HepG2 (cell line): ENCODE measurements at regions not wholly inside any gene's neighbourhood (a gene's known extent, or its start where the extent isn't known, plus 50 kb on each side); places are given as distances from the start of the nearest gene placed in this dataset.

Source experiments
- ATAC-seq: fragments of 200-7000 bp; cut with Tn5 transposase; 3 replicates; pipeline ENCODE4 v1.9.1; 2020; ENCODE audit warnings: mild to moderate bottlenecking, moderate library complexity
- BruUV-seq: library from RNA; stranded (reverse); fragments of 400-500 nt; replicated peaks from 2 replicates; lab custom pipeline; 2021; lab: Mats Ljungman, UMichigan
- CTCF ChIA-PET: fragments of 300-600 bp; formaldehyde crosslinking; extraction: SDS; loops from one replicate; lab custom pipeline; 2021; ENCODE audit warnings: low total read pairs, inconsistent platforms, low intra/inter-chr PET ratio; lab: Yijun Ruan, JAX
- POLR2A ChIA-PET: fragments of 350-600 bp; sonication (Branson Sonifier 250); formaldehyde crosslinking; loops from one replicate; lab custom pipeline; 2020; ENCODE audit warnings: antibody characterized with exemption, inconsistent platforms; lab: Yijun Ruan, JAX
- DNase-seq: peaks from one replicate; pipeline ENCODE4 v3.0.0-alpha.2; 2015; ENCODE audit warnings: low spot score
- FAIRE-seq: peaks from 3 replicates; lab custom pipeline; 2011; peaks lifted over from hg19 to GRCh38; lab: Jason Lieb, UNC
- H2AFZ ChIP-seq: one replicate; pipeline ENCODE4 v1.6.1; 2011; ENCODE audit warnings: low read length, inconsistent platforms
- H3K27ac ChIP-seq: fragments of 300-600 bp; 3 replicates; pipeline ENCODE4 v1.8.0; 2011; ENCODE audit warnings: mixed run types, mild to moderate bottlenecking, mixed read lengths, low read length, inconsistent platforms; ENCODE audit not compliant: insufficient read depth; ENCODE audit errors: extremely low read length
- H3K27me3 ChIP-seq, 2 experiments: fragments of 200-600 bp in 1 of 2; 2 replicates in 1 of 2; 3 replicates in 1 of 2; pipeline versions ENCODE4 v1.6.0 to v1.8.0; 2011; ENCODE audit warnings: low read length in 2 of 2, mild to moderate bottlenecking in 2 of 2, moderate library complexity in 2 of 2, inconsistent platforms in 1 of 2; ENCODE audit not compliant: insufficient read depth in 2 of 2, control insufficient read depth in 1 of 2
- H3K36me3 ChIP-seq, 2 experiments: fragments of 200-600 bp in 1 of 2; replicated peaks in 1 of 2; 2 replicates in 1 of 2; 3 replicates in 1 of 2; pipeline versions ENCODE4 v1.5.1 to v1.8.0; 2011; ENCODE audit warnings: low read length in 2 of 2, inconsistent platforms in 1 of 2; ENCODE audit not compliant: insufficient read depth in 2 of 2, control insufficient read depth in 1 of 2
- H3K4me1 ChIP-seq: 2 replicates; pipeline ENCODE4 v1.5.1; 2012; ENCODE audit warnings: low read length, inconsistent platforms; ENCODE audit not compliant: insufficient read depth
- H3K4me2 ChIP-seq: 2 replicates; pipeline ENCODE4 v1.6.0; 2011; ENCODE audit warnings: low read depth, low read length, inconsistent platforms
- H3K4me3 ChIP-seq, 3 experiments: fragments of 200-600 bp in 1 of 3; sonication (generic), shearing (Covaris generic) in 1 of 3; replicated peaks in 1 of 3; 2 replicates each; pipeline ENCODE4 v1.5.1; 2011 to 2016; ENCODE audit warnings: low read length in 3 of 3, inconsistent platforms in 2 of 3, low read depth in 2 of 3, mild to moderate bottlenecking in 2 of 3, control low read depth in 1 of 3, mixed read lengths in 1 of 3; ENCODE audit not compliant: insufficient read depth in 1 of 3
- H3K79me2 ChIP-seq: one replicate; pipeline ENCODE4 v1.6.1; 2011; ENCODE audit warnings: low read length, inconsistent platforms; ENCODE audit not compliant: insufficient read depth
- H3K9ac ChIP-seq: 2 replicates; pipeline ENCODE4 v1.6.0; 2011; ENCODE audit warnings: mild to moderate bottlenecking, low read depth, low read length, inconsistent platforms; ENCODE audit not compliant: insufficient read depth
- H3K9me3 ChIP-seq: 2 replicates; pipeline ENCODE4 v1.5.1; 2012; ENCODE audit warnings: mild to moderate bottlenecking, low read length
- H4K20me1 ChIP-seq: 2 replicates; pipeline ENCODE4 v1.6.0; 2011; ENCODE audit warnings: inconsistent platforms, mild to moderate bottlenecking, low read length, moderate library complexity; ENCODE audit not compliant: insufficient read depth
- BORCS8-MEF2B ChIP-seq: sonication (generic); formaldehyde crosslinking; IDR thresholded peaks from 2 replicates; pipeline ENCODE4 v1.8.0; 2022; ENCODE audit warnings: mild to moderate bottlenecking, missing genetic modification reagents
- CEBPG ChIP-seq: IDR thresholded peaks from 2 replicates; pipeline ENCODE4 v1.6.1; 2016
- DNMT3B ChIP-seq: conservative IDR thresholded peaks from 2 replicates; pipeline ENCODE4 v1.6.1; 2016; ENCODE audit warnings: missing biosample characterization, control low read depth
- NR1H2 ChIP-seq: sonication (generic); formaldehyde crosslinking; IDR thresholded peaks from 2 replicates; pipeline ENCODE4 v1.8.1; 2022; ENCODE audit warnings: low read depth, missing genetic modification reagents, borderline replicate concordance
- POGZ ChIP-seq: sonication (generic); formaldehyde crosslinking; IDR thresholded peaks from 2 replicates; pipeline ENCODE4 v1.4.0; 2020; ENCODE audit warnings: mild to moderate bottlenecking, missing genetic modification reagents
- SIN3B ChIP-seq: fragments of 150-350 bp; IDR thresholded peaks from 2 replicates; pipeline ENCODE4 v1.6.1; 2014; ENCODE audit warnings: low read length
- THYN1 ChIP-seq: sonication (generic); formaldehyde crosslinking; IDR thresholded peaks from 2 replicates; pipeline ENCODE4 v1.8.1; 2023; ENCODE audit warnings: low read depth, mild to moderate bottlenecking, moderate library complexity, missing genetic modification reagents, borderline replicate concordance
- ZBTB21 ChIP-seq: sonication (generic); formaldehyde crosslinking; IDR thresholded peaks from 2 replicates; pipeline ENCODE4 v1.4.0; 2020; ENCODE audit warnings: missing genetic modification reagents
- ZNF746 ChIP-seq: sonication (generic); formaldehyde crosslinking; IDR thresholded peaks from 2 replicates; pipeline ENCODE4 v1.8.0; 2022; ENCODE audit warnings: mild to moderate bottlenecking, missing genetic modification reagents
- ZNF780A ChIP-seq: sonication (generic); formaldehyde crosslinking; IDR thresholded peaks from 2 replicates; pipeline ENCODE4 v1.8.0; 2022; ENCODE audit warnings: mild to moderate bottlenecking, missing genetic modification reagents, moderate library complexity
- ZSCAN21 ChIP-seq: sonication (generic); formaldehyde crosslinking; IDR thresholded peaks from 2 replicates; pipeline ENCODE4 v1.8.0; 2022; ENCODE audit warnings: mild to moderate bottlenecking, missing genetic modification reagents, moderate library complexity, borderline replicate concordance
- ZSCAN22 ChIP-seq: sonication (generic); formaldehyde crosslinking; IDR thresholded peaks from 2 replicates; pipeline ENCODE4 v1.4.0; 2020; ENCODE audit warnings: mild to moderate bottlenecking, missing genetic modification reagents
- WGBS: methylation state at CpG from one replicate; pipeline ENCODE4 v1.1.6; 2017; ENCODE audit warnings: low lambda C conversion rate; 5-methylcytosine and 5-hydroxymethylcytosine counted together
- in situ Hi-C: cut with HindIII; loops from 2 replicates; pipeline ENCODE4 v1.10.0; 2017; ENCODE audit warnings: low pct_unique_long_range_greater_than_20kb; ENCODE audit not compliant: extremely low pct_ligation_motif_present
- intact Hi-C: fragments of 100-400 bp; cut with micrococcal nuclease; formaldehyde crosslinking; loops from one replicate; pipeline ENCODE4 v1.10.0; 2022; ENCODE audit not compliant: unreplicated experiment
- TF ChIP-seq, protein P1 (sequence below): sonication (generic); formaldehyde crosslinking; IDR thresholded peaks from 2 replicates; pipeline ENCODE4 v1.8.1; 2022; ENCODE audit warnings: mild to moderate bottlenecking, missing genetic modification reagents
- TF ChIP-seq, protein P2 (sequence below): sonication (generic); formaldehyde crosslinking; IDR thresholded peaks from 2 replicates; pipeline ENCODE4 v1.8.1; 2023; ENCODE audit warnings: mild to moderate bottlenecking, missing genetic modification reagents

- H4K20me1 ChIP-seq: no peaks in the 10 kb centered on the region
- H3K36me3 ChIP-seq: no peaks in the 10 kb centered on the region
- H3K79me2 ChIP-seq: no peaks in the 10 kb centered on the region
- no peaks in the 10 kb centered on the region for H3K9me3 ChIP-seq
- CTCF ChIA-PET: no interaction called here
- H3K27ac ChIP-seq: no peak overlapping the region
- in situ Hi-C loops: no loop called here
- TF ChIP-seq CEBPG (CRISPR knock-in tag) (no peak), ZNF746 (CRISPR knock-in tag) (no peak), ZSCAN22 (CRISPR knock-in tag) (no peak), SIN3B (no peak), NR1H2 (no peak)
- H2AFZ ChIP-seq: no peak overlapping the region
- no peak for FAIRE-seq
- H3K9ac ChIP-seq: no peak overlapping the region
- BruUV-seq: no TSS peak
- no peak for DNase-seq
- 15% methylated on average over 2 of the region's 2 CpGs for WGBS
- POLR2A ChIA-PET: no interaction called here
- no peaks in the 10 kb centered on the region for H3K27me3 ChIP-seq
- H3K4me3 ChIP-seq: no peak overlapping the region
- no peak overlapping the region for H3K4me2 ChIP-seq
- H3K4me1 ChIP-seq: no peaks in the 10 kb centered on the region
- intact Hi-C loops: no loop called here
- no peak for ATAC-seq
These were observed 1047.2 kb upstream of the PIK3C3 start for GRCh38 chr18:40907842-40908241.

DNA sequence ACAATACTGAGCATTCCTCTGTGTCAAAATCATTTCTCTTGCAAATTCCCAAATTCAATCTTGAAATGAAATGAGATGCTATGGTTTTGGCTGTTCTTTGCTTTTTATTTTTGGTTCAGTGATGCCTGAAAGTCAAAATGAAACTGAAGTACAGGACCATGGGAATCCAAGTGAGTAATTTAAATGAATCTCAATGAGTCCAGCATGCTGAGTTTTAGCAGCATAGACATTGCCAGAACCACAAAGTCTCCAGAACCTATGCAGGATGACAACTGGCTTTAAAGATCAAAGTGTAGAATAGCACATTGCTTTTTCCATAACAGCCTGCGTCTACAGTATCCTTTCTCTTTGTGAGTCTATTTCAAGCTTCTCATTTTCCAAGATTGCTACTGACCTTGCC is 1050.7 kb upstream of the PIK3C3 start:
- FAIRE-seq: no peak
- H3K4me2 ChIP-seq: no peak overlapping the region
- TF ChIP-seq THYN1 (CRISPR knock-in tag) (no peak), ZNF780A (no peak), ZSCAN21 (CRISPR knock-in tag) (no peak), ZBTB21 (CRISPR knock-in tag) (no peak), DNMT3B (CRISPR knock-in tag) (no peak), BORCS8-MEF2B (CRISPR knock-in tag) (no peak), POGZ (no peak)
- TF ChIP-seq, protein P1, sequence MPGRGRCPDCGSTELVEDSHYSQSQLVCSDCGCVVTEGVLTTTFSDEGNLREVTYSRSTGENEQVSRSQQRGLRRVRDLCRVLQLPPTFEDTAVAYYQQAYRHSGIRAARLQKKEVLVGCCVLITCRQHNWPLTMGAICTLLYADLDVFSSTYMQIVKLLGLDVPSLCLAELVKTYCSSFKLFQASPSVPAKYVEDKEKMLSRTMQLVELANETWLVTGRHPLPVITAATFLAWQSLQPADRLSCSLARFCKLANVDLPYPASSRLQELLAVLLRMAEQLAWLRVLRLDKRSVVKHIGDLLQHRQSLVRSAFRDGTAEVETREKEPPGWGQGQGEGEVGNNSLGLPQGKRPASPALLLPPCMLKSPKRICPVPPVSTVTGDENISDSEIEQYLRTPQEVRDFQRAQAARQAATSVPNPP (CRISPR knock-in tag): no peak
- TF ChIP-seq, protein P2, sequence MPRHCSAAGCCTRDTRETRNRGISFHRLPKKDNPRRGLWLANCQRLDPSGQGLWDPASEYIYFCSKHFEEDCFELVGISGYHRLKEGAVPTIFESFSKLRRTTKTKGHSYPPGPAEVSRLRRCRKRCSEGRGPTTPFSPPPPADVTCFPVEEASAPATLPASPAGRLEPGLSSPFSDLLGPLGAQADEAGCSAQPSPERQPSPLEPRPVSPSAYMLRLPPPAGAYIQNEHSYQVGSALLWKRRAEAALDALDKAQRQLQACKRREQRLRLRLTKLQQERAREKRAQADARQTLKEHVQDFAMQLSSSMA (CRISPR knock-in tag): no peak

More for the DNA sequence above, 1050.7 kb upstream of the PIK3C3 start:
- H3K9ac ChIP-seq: no peak overlapping the region
- no peak overlapping the region for H2AFZ ChIP-seq
- no TSS peak for BruUV-seq
- H3K4me1 ChIP-seq: no peaks in the 10 kb centered on the region
- ChIA-PET POLR2A (no interaction called here), CTCF (no interaction called here)
- H3K79me2 ChIP-seq: no peaks in the 10 kb centered on the region
- intact Hi-C loops: no loop called here
- H3K27me3 ChIP-seq: no peaks in the 10 kb centered on the region
- no peaks in the 10 kb centered on the region for H4K20me1 ChIP-seq
- H3K36me3 ChIP-seq: no peaks in the 10 kb centered on the region
- H3K4me3 ChIP-seq: no peak overlapping the region
- no peak for DNase-seq
- no peaks in the 10 kb centered on the region for H3K9me3 ChIP-seq
- ATAC-seq: no peak
- H3K27ac ChIP-seq: no peak overlapping the region
- WGBS: 0% methylated on average over 1 of the region's 1 CpG
- in situ Hi-C loops: no loop called here
